Stomach (tissue), 8 donors: ENCODE measurements at regions not wholly inside any gene's neighbourhood (a gene's known extent, or its start where the extent isn't known, plus 50 kb on each side); places are given as distances from the start of the nearest gene placed in this dataset.

ENCODE experiments used
- DNase-seq, 2 donors: peaks; one replicate each; pipeline versions ENCODE4 v3.0.0 to v3.0.0-alpha.2; 2013 to 2019
- H3K27ac ChIP-seq, 5 donors: fragments of 200-600 bp in 4 of 5; sonication (generic) in 4 of 5; one replicate each; pipeline ENCODE4 v1.5.1; 2013 to 2019; ENCODE audit warnings: mild to moderate bottlenecking in 1 of 5, moderate library complexity in 1 of 5
- H3K27me3 ChIP-seq, 3 donors: fragments of 200-600 bp; sonication (generic); one replicate each; pipeline ENCODE4 v1.5.1; 2017 to 2019; ENCODE audit warnings: mixed run types in 1 of 3
- H3K36me3 ChIP-seq, 4 donors: fragments of 200-600 bp; sonication (generic); 1 replicate in 3 of 4; 2 replicates in 1 of 4; pipeline ENCODE4 v1.5.1; 2016 to 2019
- H3K4me1 ChIP-seq, 4 donors: fragments of 200-600 bp; sonication (generic); one replicate each; pipeline ENCODE4 v1.5.1; 2016 to 2019
- H3K4me3 ChIP-seq, 4 donors: fragments of 200-600 bp; sonication (generic) in 3 of 4; one replicate each; pipeline ENCODE4 v1.5.1; 2016 to 2019; ENCODE audit warnings: mild to moderate bottlenecking in 1 of 4
- H3K9me3 ChIP-seq, 4 donors: fragments of 200-600 bp; sonication (generic); one replicate each; pipeline ENCODE4 v1.5.1; 2016 to 2019
- EP300 ChIP-seq: sonication (generic); formaldehyde crosslinking; IDR thresholded peaks from one replicate; pipeline ENCODE4 v1.6.1; 2017; ENCODE audit warnings: antibody characterized with exemption
- POLR2A ChIP-seq, 4 donors: fragments of 450-650 bp; IDR thresholded peaks; one replicate each; pipeline ENCODE4 v1.6.1; 2016; ENCODE audit warnings: antibody characterized with exemption in 4 of 4, control low read depth in 2 of 4, mild to moderate bottlenecking in 1 of 4, moderate library complexity in 1 of 4
- POLR2AphosphoS5 ChIP-seq, 3 donors: sonication (generic); formaldehyde crosslinking; IDR thresholded peaks; one replicate each; pipeline ENCODE4 v1.6.1; 2016; ENCODE audit warnings: antibody characterized with exemption in 3 of 3
- WGBS, 5 donors: extraction: QIAGEN DNeasy Blood & Tissue Kit in 3 of 5; methylation state at CpG; one replicate each; pipeline versions ENCODE4 v1.1.5 to v1.1.7; 2013 to 2018; 5-methylcytosine and 5-hydroxymethylcytosine counted together
- intact Hi-C: fragments of 100-400 bp; cut with DNase I; formaldehyde crosslinking; loops from one replicate; pipeline ENCODE4 v1.15.1; 2023; ENCODE audit warnings: low total_unique reads
- TF ChIP-seq, protein P1 (sequence below), 7 experiments: fragments of 450-650 bp in 4 of 7; fragments of 200-600 bp in 3 of 7; sonication (generic) in 3 of 7; IDR thresholded peaks; one replicate each; pipeline ENCODE4 v1.5.1; 2016 to 2019; ENCODE audit warnings: antibody characterized with exemption in 7 of 7, control low read depth in 2 of 7, mild to moderate bottlenecking in 1 of 7
- donor health status: healthy with polysubstance abuse.
- donor health status: Bipolar disorder and iron deficiency.
- donor health status: healthy.

DNA sequence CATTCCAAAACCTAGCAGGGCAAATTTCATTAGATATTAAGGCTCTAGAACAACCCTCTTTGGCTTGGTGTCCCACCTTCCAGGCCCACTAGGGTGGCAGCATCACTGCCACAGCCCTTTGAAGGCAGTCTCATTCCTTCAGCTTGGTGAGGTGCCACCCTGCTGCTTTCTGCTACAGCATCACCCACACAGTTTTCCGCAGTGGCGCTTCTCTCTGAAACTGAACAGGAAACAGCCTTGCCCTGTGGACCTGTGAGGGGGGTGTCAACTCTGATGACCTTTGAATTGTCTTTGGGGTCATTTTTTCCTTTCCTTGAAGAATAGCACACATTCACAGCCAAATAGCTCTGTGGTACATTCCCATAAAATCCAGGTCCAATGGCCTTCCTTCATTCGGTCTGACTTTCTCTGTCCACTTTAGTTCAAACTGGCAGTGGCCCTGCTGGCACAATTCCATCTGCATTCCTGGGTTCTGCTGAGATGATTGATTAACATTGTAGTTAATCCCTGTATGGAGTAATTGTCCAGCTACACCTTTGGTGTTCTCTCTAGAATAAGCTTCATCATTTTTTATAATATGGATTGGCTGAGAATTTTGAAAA, 251.9 kb upstream of the FAT3 start:
- Histone ChIP-seq H3K4me1 (no peaks in the 10 kb centered on the region), H3K4me3 (no peak overlapping the region), H3K9me3 (no peaks in the 10 kb centered on the region), H3K36me3 (no peaks in the 10 kb centered on the region), H3K27ac (no peak overlapping the region), H3K27me3 (no peaks in the 10 kb centered on the region)
- intact Hi-C loops: no loop called here
- peak; percentile 21 to 51 for DNase-seq
- 57 to 78% (median 72%) methylated on average over 3 of the region's 3 CpGs for WGBS, 5 donors
- TF ChIP-seq EP300 (no peak), POLR2A (IDR thresholded peaks at IDR 0.05) (no peak)

DNA sequence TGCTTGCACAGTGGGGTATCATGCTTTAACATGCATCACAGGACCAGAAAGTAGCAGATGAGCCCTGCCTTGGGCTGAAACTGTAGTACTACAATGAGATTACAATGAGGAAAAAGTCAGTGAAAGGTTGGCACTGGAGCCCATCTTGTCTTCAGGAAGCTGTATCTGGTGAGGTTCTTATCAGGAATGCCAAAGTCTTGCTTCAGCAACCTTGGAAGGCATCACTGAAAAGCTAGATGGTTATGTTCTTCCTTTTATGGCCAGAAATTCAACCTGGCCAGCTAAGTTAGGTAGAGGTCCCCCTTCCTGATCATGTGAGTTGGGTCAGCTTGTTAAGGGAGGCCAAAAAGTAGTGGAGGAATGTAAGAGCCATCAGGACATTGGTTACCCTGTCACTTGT, 254.0 kb upstream of the FAT3 start:
- intact Hi-C loops: no loop called here
- H3K4me3 ChIP-seq: no peak overlapping the region
- no peaks in the 10 kb centered on the region for H3K27me3 ChIP-seq
- TF ChIP-seq POLR2A (IDR thresholded peaks at IDR 0.05) (no peak), EP300 (no peak), POLR2AphosphoS5 (IDR thresholded peaks at IDR 0.05) (no peak)
- TF ChIP-seq, protein P1, sequence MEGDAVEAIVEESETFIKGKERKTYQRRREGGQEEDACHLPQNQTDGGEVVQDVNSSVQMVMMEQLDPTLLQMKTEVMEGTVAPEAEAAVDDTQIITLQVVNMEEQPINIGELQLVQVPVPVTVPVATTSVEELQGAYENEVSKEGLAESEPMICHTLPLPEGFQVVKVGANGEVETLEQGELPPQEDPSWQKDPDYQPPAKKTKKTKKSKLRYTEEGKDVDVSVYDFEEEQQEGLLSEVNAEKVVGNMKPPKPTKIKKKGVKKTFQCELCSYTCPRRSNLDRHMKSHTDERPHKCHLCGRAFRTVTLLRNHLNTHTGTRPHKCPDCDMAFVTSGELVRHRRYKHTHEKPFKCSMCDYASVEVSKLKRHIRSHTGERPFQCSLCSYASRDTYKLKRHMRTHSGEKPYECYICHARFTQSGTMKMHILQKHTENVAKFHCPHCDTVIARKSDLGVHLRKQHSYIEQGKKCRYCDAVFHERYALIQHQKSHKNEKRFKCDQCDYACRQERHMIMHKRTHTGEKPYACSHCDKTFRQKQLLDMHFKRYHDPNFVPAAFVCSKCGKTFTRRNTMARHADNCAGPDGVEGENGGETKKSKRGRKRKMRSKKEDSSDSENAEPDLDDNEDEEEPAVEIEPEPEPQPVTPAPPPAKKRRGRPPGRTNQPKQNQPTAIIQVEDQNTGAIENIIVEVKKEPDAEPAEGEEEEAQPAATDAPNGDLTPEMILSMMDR (IDR thresholded peaks at IDR 0.05): no peak
- no peaks in the 10 kb centered on the region for H3K4me1 ChIP-seq
- no peaks in the 10 kb centered on the region for H3K9me3 ChIP-seq
- no peak for DNase-seq
- H3K36me3 ChIP-seq: no peaks in the 10 kb centered on the region
- no peak overlapping the region for H3K27ac ChIP-seq

DNA sequence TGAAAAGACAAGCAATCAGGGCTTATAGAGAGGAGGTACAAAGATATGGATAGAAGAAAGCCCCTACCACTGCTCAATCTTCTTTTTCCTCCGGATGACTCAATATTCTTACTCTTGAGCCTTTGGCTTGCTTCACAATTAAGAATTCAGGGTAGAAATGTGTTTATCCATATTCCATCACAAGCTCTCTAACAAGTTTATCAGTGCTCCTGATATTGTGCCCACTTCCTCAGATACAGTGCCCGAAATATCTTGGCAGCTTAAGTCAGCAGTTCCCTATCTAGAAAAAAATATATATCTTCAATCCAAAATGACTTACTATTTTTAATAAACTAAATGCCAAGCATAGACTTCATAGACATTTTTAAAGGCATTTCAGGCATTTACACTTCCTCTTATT, 255.1 kb upstream of the FAT3 start:
- no peak for DNase-seq
- no peak for TF ChIP-seq POLR2A (IDR thresholded peaks at IDR 0.05)
- TF ChIP-seq, protein P1 (IDR thresholded peaks at IDR 0.05): no peak
- TF ChIP-seq POLR2AphosphoS5 (IDR thresholded peaks at IDR 0.05): no peak
- TF ChIP-seq EP300: no peak
- intact Hi-C loops: no loop called here
- Histone ChIP-seq H3K27ac (no peak overlapping the region), H3K9me3 (no peaks in the 10 kb centered on the region), H3K36me3 (no peaks in the 10 kb centered on the region), H3K27me3 (no peaks in the 10 kb centered on the region), H3K4me1 (no peaks in the 10 kb centered on the region), H3K4me3 (no peak overlapping the region)
- WGBS, 5 donors: 53 to 63% (median 55%) methylated on average over 2 of the region's 2 CpGs

DNA sequence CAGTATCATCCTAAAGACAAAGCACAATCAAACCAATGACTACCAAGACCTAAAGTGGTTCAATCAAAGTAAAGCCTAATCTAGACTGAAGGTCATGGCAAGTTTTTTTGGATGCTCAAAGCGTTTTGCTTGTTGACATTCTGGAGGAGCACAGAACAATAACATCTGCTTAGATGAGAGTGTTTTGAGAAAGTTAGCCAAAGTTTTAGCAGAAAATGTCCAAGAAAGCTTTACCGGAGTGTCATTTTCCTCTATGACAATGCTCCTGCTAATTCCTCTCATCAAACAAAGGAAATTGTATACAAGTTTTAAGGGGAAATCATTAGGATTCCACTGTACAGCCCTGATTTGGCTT, 256.9 kb upstream of the FAT3 start:
- Histone ChIP-seq H3K9me3 (no peaks in the 10 kb centered on the region), H3K36me3 (no peaks in the 10 kb centered on the region), H3K4me3 (no peak overlapping the region), H3K27ac (no peak overlapping the region), H3K4me1 (no peaks in the 10 kb centered on the region), H3K27me3 (no peaks in the 10 kb centered on the region)
- peak in 1 of 2 donors; percentile 8 for DNase-seq
- TF ChIP-seq EP300 (no peak), POLR2A (IDR thresholded peaks at IDR 0.05) (no peak), POLR2AphosphoS5 (IDR thresholded peaks at IDR 0.05) (no peak)
- TF ChIP-seq, protein P1 (IDR thresholded peaks at IDR 0.05): no peak
- WGBS, 5 donors: 53 to 75% (median 67%) methylated on average over 2 of the region's 2 CpGs
- intact Hi-C loops: no loop called here

DNA sequence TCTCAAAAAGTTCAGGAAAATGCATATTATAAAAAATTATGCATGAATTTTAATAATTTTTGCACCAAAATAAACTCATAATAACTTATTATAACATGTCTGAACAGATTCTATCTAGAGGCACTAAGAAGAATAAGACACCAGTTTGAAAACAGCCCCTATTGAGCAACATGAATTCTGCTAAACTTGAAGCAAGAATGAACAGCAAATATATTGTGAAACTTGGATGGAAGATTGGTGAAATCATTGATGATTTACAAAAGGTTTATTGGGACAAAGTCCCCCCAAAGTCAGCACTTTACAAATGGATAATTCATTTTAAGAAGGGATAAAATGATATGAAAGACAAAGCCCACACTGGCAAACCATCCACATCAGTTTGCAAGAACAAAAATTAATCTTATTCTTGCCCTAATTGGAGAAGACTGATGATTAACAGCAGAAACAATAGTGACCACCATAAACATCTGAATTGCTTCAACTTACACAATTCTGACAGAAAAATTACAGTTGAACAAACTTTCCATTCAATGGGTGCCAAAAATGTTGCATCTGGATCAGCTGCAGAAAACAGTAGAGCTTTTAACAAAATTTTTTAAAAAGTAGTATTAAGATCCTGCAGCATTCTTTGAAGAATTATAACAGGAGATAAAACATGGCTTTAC, 257.5 kb upstream of the FAT3 start:
- H3K4me1 ChIP-seq: no peaks in the 10 kb centered on the region
- H3K36me3 ChIP-seq: no peaks in the 10 kb centered on the region
- peaks cover 0 to under 1% (median 0%) of the 10 kb centered on the region in 4 donors for H3K9me3 ChIP-seq
- no peak overlapping the region for H3K4me3 ChIP-seq
- no peak for TF ChIP-seq EP300
- no peak for TF ChIP-seq POLR2A (IDR thresholded peaks at IDR 0.05)
- TF ChIP-seq, protein P1 (IDR thresholded peaks at IDR 0.05): no peak
- no peak for TF ChIP-seq POLR2AphosphoS5 (IDR thresholded peaks at IDR 0.05)
- H3K27ac ChIP-seq: no peak overlapping the region
- intact Hi-C loops: no loop called here
- peak in 1 of 2 donors; percentile 51 for DNase-seq
- H3K27me3 ChIP-seq: no peaks in the 10 kb centered on the region
